Neural cell (in vitro differentiated cells): ENCODE measurements at regions not wholly inside any gene's neighbourhood (a gene's known extent, or its start where the extent isn't known, plus 50 kb on each side); places are given as distances from the start of the nearest gene placed in this dataset.
A peak's percentile ranks its signal among the peaks of the same experiment; 100 is the strongest.

Experiments used
- H2AFZ ChIP-seq: fragments of 200-600, 300-800 bp; sonication (generic), shearing (Covaris generic); 2 replicates; pipeline ENCODE4 v1.6.0; 2014; ENCODE audit warnings: low read depth, mild to moderate bottlenecking, antibody characterized with exemption, low read length, moderate library complexity
- H3F3A ChIP-seq: fragments of 200-600 bp; shearing (Covaris generic); 2 replicates; pipeline ENCODE4 v1.6.1; 2016; ENCODE audit warnings: mild to moderate bottlenecking, moderate library complexity, mixed read lengths, antibody characterized with exemption, low read length; ENCODE audit not compliant: insufficient read depth, poor library complexity, severe bottlenecking
- H3K27ac ChIP-seq: fragments of 200-600, 300-800 bp; sonication (generic), shearing (Covaris generic); 2 replicates; pipeline ENCODE4 v1.5.1; 2014; ENCODE audit warnings: mild to moderate bottlenecking, low read length, moderate library complexity
- H3K27me3 ChIP-seq: fragments of 300-800, 200-600 bp; sonication (generic), shearing (Covaris generic); 2 replicates; pipeline ENCODE4 v1.6.0; 2014; ENCODE audit warnings: mild to moderate bottlenecking, low read depth, low read length, moderate library complexity; ENCODE audit not compliant: insufficient read depth
- H3K36me3 ChIP-seq: fragments of 300-800, 200-600 bp; sonication (generic), shearing (Covaris generic); 2 replicates; pipeline ENCODE4 v1.5.1; 2014; ENCODE audit warnings: mild to moderate bottlenecking, antibody characterized with exemption, low read length, moderate library complexity; ENCODE audit not compliant: insufficient read depth
- H3K4me2 ChIP-seq: fragments of 300-800, 200-600 bp; sonication (generic), shearing (Covaris generic); 2 replicates; pipeline ENCODE4 v1.6.0; 2014; ENCODE audit warnings: mild to moderate bottlenecking, low read length
- H3K4me3 ChIP-seq: fragments of 300-800, 200-600 bp; sonication (generic), shearing (Covaris generic); 2 replicates; pipeline ENCODE4 v1.5.1; 2014; ENCODE audit warnings: mild to moderate bottlenecking, low read length, moderate library complexity
- H3K79me2 ChIP-seq: fragments of 200-600 bp; shearing (Covaris generic); replicated peaks from 2 replicates; pipeline ENCODE4 v1.6.0; 2014; ENCODE audit warnings: mild to moderate bottlenecking, low read length, moderate library complexity; ENCODE audit not compliant: insufficient read depth
- H3K9ac ChIP-seq: fragments of 300-800, 200-600 bp; sonication (generic), shearing (Covaris generic); 2 replicates; pipeline ENCODE4 v1.6.1; 2016; ENCODE audit warnings: mild to moderate bottlenecking, low read length, mixed read lengths
- H3K9me2 ChIP-seq: fragments of 200-600 bp; shearing (Covaris generic); 2 replicates; pipeline ENCODE4 v1.6.1; 2016; ENCODE audit warnings: mild to moderate bottlenecking, low read length, mixed read lengths; ENCODE audit not compliant: insufficient read depth
- H3K9me3 ChIP-seq: fragments of 200-600, 300-800 bp; sonication (generic), shearing (Covaris generic); 2 replicates; pipeline ENCODE4 v1.6.1; 2016; ENCODE audit warnings: mild to moderate bottlenecking, mixed run types, low read length, moderate library complexity, mixed read lengths
- H4K20me1 ChIP-seq: fragments of 200-600 bp; shearing (Covaris generic); 2 replicates; pipeline ENCODE4 v1.6.1; 2016; ENCODE audit warnings: mild to moderate bottlenecking, mixed run types; ENCODE audit not compliant: insufficient read depth
- CTCF ChIP-seq: fragments of 450-650 bp; IDR thresholded peaks from 2 replicates; pipeline ENCODE4 v1.5.1; 2014; ENCODE audit warnings: antibody characterized with exemption, mild to moderate bottlenecking, moderate library complexity; ENCODE audit not compliant: poor library complexity, severe bottlenecking
- EP300 ChIP-seq: fragments of 450-650 bp; conservative IDR thresholded peaks from 2 replicates; pipeline ENCODE4 v1.6.1; 2014; ENCODE audit warnings: antibody characterized with exemption, mild to moderate bottlenecking, moderate library complexity; ENCODE audit not compliant: poor library complexity, severe bottlenecking
- EZH2 ChIP-seq: fragments of 200-600, 300-800 bp; shearing (Covaris generic), sonication (generic); IDR thresholded peaks from 2 replicates; pipeline ENCODE4 v1.6.1; 2014; ENCODE audit warnings: antibody characterized with exemption, low read length, borderline replicate concordance, mild to moderate bottlenecking; ENCODE audit not compliant: insufficient read depth, poor library complexity, severe bottlenecking
- MXI1 ChIP-seq: fragments of 450-650 bp; conservative IDR thresholded peaks from 2 replicates; pipeline ENCODE4 v1.6.1; 2014; ENCODE audit warnings: antibody characterized with exemption, mild to moderate bottlenecking; ENCODE audit not compliant: poor library complexity, severe bottlenecking
- POLR2AphosphoS5 ChIP-seq: IDR thresholded peaks from 2 replicates; pipeline ENCODE4 v1.6.1; 2012
- RAD21 ChIP-seq: fragments of 450-650 bp; conservative IDR thresholded peaks from 2 replicates; pipeline ENCODE4 v1.6.1; 2014; ENCODE audit warnings: antibody characterized with exemption, mild to moderate bottlenecking, moderate library complexity
- REST ChIP-seq: IDR thresholded peaks from 2 replicates; pipeline ENCODE4 v1.6.1; 2012; ENCODE audit warnings: borderline replicate concordance
- SMC3 ChIP-seq: fragments of 450-650 bp; conservative IDR thresholded peaks from 2 replicates; pipeline ENCODE4 v1.6.1; 2014; ENCODE audit warnings: antibody characterized with exemption, mild to moderate bottlenecking, moderate library complexity; ENCODE audit not compliant: poor library complexity
- TAF1 ChIP-seq: IDR thresholded peaks from 2 replicates; pipeline ENCODE4 v1.6.1; 2012; ENCODE audit warnings: low read depth

DNA sequence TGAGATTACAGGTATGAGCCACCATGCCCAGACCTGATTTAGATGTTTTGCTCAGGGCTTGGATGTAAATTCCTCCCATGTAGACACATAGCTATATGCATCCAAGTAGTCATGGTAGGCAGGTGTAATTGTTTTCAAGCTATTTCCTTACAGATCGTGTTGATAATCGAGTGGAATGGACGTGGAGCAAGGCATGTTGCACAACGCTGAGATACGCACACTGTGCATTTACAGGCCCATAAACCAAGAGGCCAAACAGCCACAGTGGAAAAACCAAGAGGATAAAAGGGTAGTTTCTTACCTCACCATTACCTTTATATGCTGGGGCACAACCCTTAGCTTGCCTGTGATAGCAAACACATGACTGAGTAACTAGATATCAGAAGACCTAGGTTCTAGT lies 51.0 kb upstream of the ADGRF1 start:
- Histone ChIP-seq H3K36me3 (no peaks in the 10 kb centered on the region), H2AFZ (no peak overlapping the region), H3K79me2 (no peaks in the 10 kb centered on the region), H3K9ac (no peak overlapping the region), H3K27me3 (no peaks in the 10 kb centered on the region), H3K4me3 (no peak overlapping the region), H3K9me2 (no peaks in the 10 kb centered on the region), H4K20me1 (no peaks in the 10 kb centered on the region), H3F3A (no peaks in the 10 kb centered on the region), H3K4me2 (no peak overlapping the region), H3K27ac (no peak overlapping the region), H3K9me3 (no peaks in the 10 kb centered on the region)
- TF ChIP-seq EZH2 (no peak), POLR2AphosphoS5 (no peak), CTCF (no peak), TAF1 (no peak), EP300 (no peak), SMC3 (no peak), MXI1 (no peak), RAD21 (no peak), REST (no peak)

DNA sequence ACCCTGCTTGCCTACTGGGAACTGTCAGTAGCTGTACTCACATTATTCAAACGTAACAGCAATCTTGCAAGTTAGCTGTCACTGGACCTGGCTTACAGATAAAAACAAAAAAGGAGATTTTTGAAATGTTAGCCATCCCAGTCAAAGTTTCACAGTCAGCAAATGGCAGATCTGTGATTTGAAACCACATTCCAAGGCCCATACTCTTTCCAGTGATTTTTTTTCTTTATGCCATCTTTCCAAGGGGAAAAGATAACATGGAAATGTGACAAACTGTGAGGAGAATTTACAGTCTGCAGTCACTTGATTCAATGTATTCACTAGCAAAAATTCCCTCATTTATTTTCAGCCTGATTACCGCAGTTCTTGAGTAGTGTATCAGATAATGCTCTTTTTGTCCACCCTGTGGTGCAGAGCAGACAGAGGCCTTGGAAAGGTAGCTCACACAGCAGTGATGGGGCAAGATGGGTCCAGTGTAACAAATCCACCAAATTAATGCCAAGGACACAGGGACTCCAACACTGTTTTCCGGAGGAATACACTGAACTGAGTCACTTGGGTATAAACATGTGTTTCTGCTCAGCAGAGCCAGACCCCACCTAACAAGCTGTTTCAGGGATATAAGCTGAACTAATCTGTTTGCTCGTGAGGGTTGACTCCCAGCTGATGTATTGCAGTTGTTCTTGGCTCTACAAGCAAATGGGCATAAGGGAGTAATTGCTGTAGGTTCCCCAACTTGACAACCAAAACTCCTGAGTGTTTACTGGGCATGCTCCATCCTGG lies 49.9 kb upstream of the ADGRF1 start:
- Histone ChIP-seq H3K36me3 (no peaks in the 10 kb centered on the region), H3K9me3 (no peaks in the 10 kb centered on the region), H3F3A (no peaks in the 10 kb centered on the region), H3K4me2 (no peak overlapping the region), H3K9ac (peak overlapping the region; percentile 28), H3K27me3 (no peaks in the 10 kb centered on the region), H4K20me1 (no peaks in the 10 kb centered on the region), H3K9me2 (no peaks in the 10 kb centered on the region), H3K4me3 (peak overlapping the region; percentile 24), H3K79me2 (no peaks in the 10 kb centered on the region), H2AFZ (no peak overlapping the region), H3K27ac (peak overlapping the region; percentile 69)
- no peak for TF ChIP-seq TAF1
- no peak for TF ChIP-seq RAD21
- TF ChIP-seq EP300, result peak; percentile 42
- TF ChIP-seq SMC3, result no peak
- no peak for TF ChIP-seq EZH2
